H1 (cell line): ENCODE measurements at regions not wholly inside any gene's neighbourhood (a gene's known extent, or its start where the extent isn't known, plus 50 kb on each side); places are given as distances from the start of the nearest gene placed in this dataset.

Source experiments
- BCL11A ChIP-seq, 2 experiments: IDR thresholded peaks; one replicate each; pipeline ENCODE4 v1.6.1; 2011; ENCODE audit warnings: low read depth in 2 of 2, low read length in 2 of 2, mild to moderate bottlenecking in 2 of 2
- POLR2AphosphoS5 ChIP-seq: IDR thresholded peaks from 2 replicates; pipeline ENCODE4 v1.6.1; 2011; ENCODE audit warnings: low read depth, low read length
- SP2 ChIP-seq: IDR thresholded peaks from 2 replicates; pipeline ENCODE4 v1.6.1; 2012; ENCODE audit warnings: mild to moderate bottlenecking, low read length, inconsistent platforms
- SUZ12 ChIP-seq: fragments of 200-600 bp; sonication (generic); IDR thresholded peaks from 2 replicates; pipeline ENCODE4 v1.6.1; 2012; ENCODE audit warnings: mild to moderate bottlenecking, inconsistent platforms, low read length, moderate library complexity, mixed read lengths

GRCh38 chr9:110030632-110031031, 177.3 kb downstream of the C9orf152 start:
- TF ChIP-seq SP2 (no peak), POLR2AphosphoS5 (no peak), SUZ12 (no peak), BCL11A (IDR thresholded peaks at IDR 0.05; ENCODE audit: low read depth in 2 of 2, low read length in 2 of 2) (no peak)
